PC-3 (cell line): ENCODE measurements at regions not wholly inside any gene's neighbourhood (a gene's known extent, or its start where the extent isn't known, plus 50 kb on each side); places are given as distances from the start of the nearest gene placed in this dataset.

Experiments used
- ATAC-seq: fragments of 200-7000 bp; cut with Tn5 transposase; 2 replicates; pipeline ENCODE4 v1.9.1; 2020; ENCODE audit warnings: mild to moderate bottlenecking, moderate library complexity
- BruUV-seq: library from RNA; stranded (reverse); fragments of 400-500 nt; replicated peaks from 2 replicates; lab custom pipeline; 2021; lab: Mats Ljungman, UMichigan
- CTCF ChIA-PET: fragments of 300-600 bp; sonication (Branson Sonifier 250); formaldehyde crosslinking; loops from one replicate; lab custom pipeline; 2022; ENCODE audit warnings: antibody characterized with exemption; lab: Charles Lee
- POLR2A ChIA-PET: fragments of 300-600 bp; sonication (Branson Sonifier 250); formaldehyde crosslinking; loops from one replicate; lab custom pipeline; 2022; ENCODE audit warnings: antibody characterized with exemption; ENCODE audit not compliant: unreplicated experiment; lab: Charles Lee
- DNase-seq: peaks from one replicate; pipeline ENCODE4 v3.0.0-alpha.2; 2015
- H2AFZ ChIP-seq: fragments of 300-600 bp; sonication (generic); 2 replicates; pipeline ENCODE4 v1.6.0; 2016; ENCODE audit warnings: antibody characterized with exemption, low read length
- H3F3A ChIP-seq: fragments of 300-600 bp; sonication (generic); one replicate; pipeline ENCODE4 v1.6.0; 2017; ENCODE audit warnings: antibody characterized with exemption, low read length, control low read depth, mild to moderate bottlenecking; ENCODE audit not compliant: unreplicated experiment
- H3K27ac ChIP-seq: fragments of 300-600 bp; sonication (generic); 2 replicates; pipeline ENCODE4 v1.5.1; 2016; ENCODE audit warnings: mild to moderate bottlenecking, low read length
- H3K27me3 ChIP-seq: fragments of 300-600 bp; sonication (generic); 2 replicates; pipeline ENCODE4 v1.6.1; 2016; ENCODE audit warnings: low read length, mixed read lengths
- H3K36me3 ChIP-seq: fragments of 300-600 bp; sonication (generic); 2 replicates; pipeline ENCODE4 v1.6.1; 2016; ENCODE audit warnings: low read depth, mixed run types, low read length, mixed read lengths
- H3K4me1 ChIP-seq: fragments of 300-600 bp; sonication (generic); 2 replicates; pipeline ENCODE4 v1.5.1; 2016; ENCODE audit warnings: low read length; ENCODE audit not compliant: insufficient read depth
- H3K4me2 ChIP-seq: fragments of 300-600 bp; sonication (generic); 2 replicates; pipeline ENCODE4 v1.6.0; 2016; ENCODE audit warnings: low read length
- H3K4me3 ChIP-seq: fragments of 300-600 bp; sonication (generic); 2 replicates; pipeline ENCODE4 v1.5.1; 2016; ENCODE audit warnings: mild to moderate bottlenecking, low read length, mixed read lengths
- H3K79me2 ChIP-seq: fragments of 300-600 bp; sonication (generic); 2 replicates; pipeline ENCODE4 v1.6.1; 2017; ENCODE audit warnings: low read length, mixed read lengths
- H3K9ac ChIP-seq: fragments of 300-600 bp; sonication (generic); 2 replicates; pipeline ENCODE4 v1.6.0; 2016; ENCODE audit warnings: mild to moderate bottlenecking, low read length
- H3K9me2 ChIP-seq: fragments of 300-600 bp; sonication (generic); replicated peaks from 2 replicates; pipeline ENCODE4 v1.6.1; 2016; ENCODE audit warnings: mixed run types, low read length, mixed read lengths
- H3K9me3 ChIP-seq: fragments of 300-600 bp; sonication (generic); 2 replicates; pipeline ENCODE4 v1.6.1; 2016; ENCODE audit warnings: low read length, mixed read lengths
- H4K20me1 ChIP-seq: fragments of 300-600 bp; sonication (generic); 2 replicates; pipeline ENCODE4 v1.6.1; 2016; ENCODE audit warnings: low read length, mixed read lengths
- EZH2 ChIP-seq: fragments of 300-600 bp; sonication (generic); IDR thresholded peaks from one replicate; pipeline ENCODE4 v1.6.1; 2017; ENCODE audit warnings: antibody characterized with exemption, mild to moderate bottlenecking, low read length; ENCODE audit not compliant: unreplicated experiment
- EZH2phosphoT487 ChIP-seq: fragments of 300-600 bp; sonication (generic); IDR thresholded peaks from 2 replicates; pipeline ENCODE4 v1.6.1; 2018; ENCODE audit warnings: mild to moderate bottlenecking, antibody characterized with exemption, low read length, borderline replicate concordance
- intact Hi-C: fragments of 100-400 bp; cut with micrococcal nuclease; formaldehyde crosslinking; loops from 2 replicates; pipeline ENCODE4 v1.9.0; 2023
- TF ChIP-seq, protein P1 (sequence below): fragments of 300-600 bp; sonication (generic); conservative IDR thresholded peaks from 2 replicates; pipeline ENCODE4 v1.5.1; 2017; ENCODE audit warnings: antibody characterized with exemption, low read depth, mild to moderate bottlenecking, low read length

DNA sequence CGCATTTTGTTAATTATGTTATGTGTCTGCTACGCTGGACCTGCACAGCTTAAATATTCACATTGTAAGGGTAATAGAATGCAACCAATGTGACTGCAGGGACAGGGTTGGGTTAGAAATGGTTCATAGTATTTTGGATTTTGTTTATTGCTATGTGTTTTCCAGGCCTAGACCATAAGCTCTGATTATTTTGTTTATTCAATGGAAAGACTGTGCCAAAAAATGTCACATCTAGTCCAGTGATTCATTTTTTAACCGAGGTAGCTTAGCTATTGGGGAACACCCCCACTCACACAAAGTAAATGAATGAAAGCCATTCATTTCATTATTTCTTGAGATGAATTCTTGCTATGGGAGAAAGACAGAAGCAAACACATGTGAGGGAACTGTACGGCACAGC, 516.5 kb upstream of the ANKRD30A start:
- no peak overlapping the region for H2AFZ ChIP-seq
- H3K4me1 ChIP-seq, result peaks cover 32% of the 10 kb centered on the region
- no peaks in the 10 kb centered on the region for H3F3A ChIP-seq
- no peaks in the 10 kb centered on the region for H4K20me1 ChIP-seq
- CTCF ChIA-PET, result no interaction called here
- no peak overlapping the region for H3K9ac ChIP-seq
- BruUV-seq, result no TSS peak
- ATAC-seq, result peak; percentile 73
- POLR2A ChIA-PET, result interaction anchor here (0.6 kb wide), 1 partner anchor 410 kb away, joined by 3 read pairs; no protein-coding TSS in a partner anchor
- H3K27me3 ChIP-seq, result no peaks in the 10 kb centered on the region
- intact Hi-C loops, result loop anchor here (10.0 kb wide), 1 partner anchor 974 kb away; no protein-coding TSS in a partner anchor
- no peaks in the 10 kb centered on the region for H3K9me3 ChIP-seq
- H3K27ac ChIP-seq, result peak overlapping the region; percentile 2; the same call in 1 of the 2 replicates
- no peaks in the 10 kb centered on the region for H3K36me3 ChIP-seq
- H3K9me2 ChIP-seq, result no peaks in the 10 kb centered on the region
- peak; percentile 81 for DNase-seq
- TF ChIP-seq EZH2, result no peak
- TF ChIP-seq, protein P1, sequence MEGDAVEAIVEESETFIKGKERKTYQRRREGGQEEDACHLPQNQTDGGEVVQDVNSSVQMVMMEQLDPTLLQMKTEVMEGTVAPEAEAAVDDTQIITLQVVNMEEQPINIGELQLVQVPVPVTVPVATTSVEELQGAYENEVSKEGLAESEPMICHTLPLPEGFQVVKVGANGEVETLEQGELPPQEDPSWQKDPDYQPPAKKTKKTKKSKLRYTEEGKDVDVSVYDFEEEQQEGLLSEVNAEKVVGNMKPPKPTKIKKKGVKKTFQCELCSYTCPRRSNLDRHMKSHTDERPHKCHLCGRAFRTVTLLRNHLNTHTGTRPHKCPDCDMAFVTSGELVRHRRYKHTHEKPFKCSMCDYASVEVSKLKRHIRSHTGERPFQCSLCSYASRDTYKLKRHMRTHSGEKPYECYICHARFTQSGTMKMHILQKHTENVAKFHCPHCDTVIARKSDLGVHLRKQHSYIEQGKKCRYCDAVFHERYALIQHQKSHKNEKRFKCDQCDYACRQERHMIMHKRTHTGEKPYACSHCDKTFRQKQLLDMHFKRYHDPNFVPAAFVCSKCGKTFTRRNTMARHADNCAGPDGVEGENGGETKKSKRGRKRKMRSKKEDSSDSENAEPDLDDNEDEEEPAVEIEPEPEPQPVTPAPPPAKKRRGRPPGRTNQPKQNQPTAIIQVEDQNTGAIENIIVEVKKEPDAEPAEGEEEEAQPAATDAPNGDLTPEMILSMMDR, result no peak
- TF ChIP-seq EZH2phosphoT487, result no peak
- H3K79me2 ChIP-seq, result no peaks in the 10 kb centered on the region
- H3K4me3 ChIP-seq, result no peak overlapping the region
- peak overlapping the region; percentile 4; the same call in 1 of the 2 replicates for H3K4me2 ChIP-seq

GRCh38 chr10:36608251-36608650, 517.1 kb upstream of the ANKRD30A start:
- no TSS peak for BruUV-seq
- peak; percentile 50 for DNase-seq
- no peaks in the 10 kb centered on the region for H4K20me1 ChIP-seq
- CTCF ChIA-PET, result no interaction called here
- H3K27ac ChIP-seq, result no peak overlapping the region
- peaks cover 32% of the 10 kb centered on the region for H3K4me1 ChIP-seq
- H3K9me2 ChIP-seq, result no peaks in the 10 kb centered on the region
- H3K27me3 ChIP-seq, result no peaks in the 10 kb centered on the region
- no peaks in the 10 kb centered on the region for H3F3A ChIP-seq
- no peaks in the 10 kb centered on the region for H3K9me3 ChIP-seq
- H2AFZ ChIP-seq, result no peak overlapping the region
- POLR2A ChIA-PET, result interaction anchor here (0.6 kb wide), 1 partner anchor 410 kb away, joined by 3 read pairs; no protein-coding TSS in a partner anchor
- ATAC-seq, result no peak
- no peak overlapping the region for H3K9ac ChIP-seq
- no peak overlapping the region for H3K4me3 ChIP-seq
- intact Hi-C loops, result loop anchor here (10.0 kb wide), 1 partner anchor 973 kb away; no protein-coding TSS in a partner anchor
- H3K79me2 ChIP-seq, result no peaks in the 10 kb centered on the region
- TF ChIP-seq EZH2phosphoT487, result no peak
- TF ChIP-seq, protein P1, result no peak
- TF ChIP-seq EZH2, result no peak
- H3K36me3 ChIP-seq, result no peaks in the 10 kb centered on the region
- H3K4me2 ChIP-seq, result no peak overlapping the region

GRCh38 chr10:36606234-36606839, 519.1 kb upstream of the ANKRD30A start:
- no peaks in the 10 kb centered on the region for H4K20me1 ChIP-seq
- no peak overlapping the region for H3K4me3 ChIP-seq
- ChIA-PET POLR2A (no interaction called here), CTCF (interaction anchor here (0.7 kb wide), 1 partner anchor 86 kb away, joined by 4 read pairs; no protein-coding TSS in a partner anchor)
- H3K4me2 ChIP-seq, result peak overlapping the region; percentile 19
- peak; percentile 62 for ATAC-seq
- H2AFZ ChIP-seq, result peak overlapping the region; percentile 13
- no peaks in the 10 kb centered on the region for H3K27me3 ChIP-seq
- H3K79me2 ChIP-seq, result no peaks in the 10 kb centered on the region
- H3K9me3 ChIP-seq, result no peaks in the 10 kb centered on the region
- TF ChIP-seq EZH2phosphoT487 (no peak), EZH2 (no peak)
- TF ChIP-seq, protein P1, result peak; percentile 53
- peak overlapping the region; percentile 2; the same call in 1 of the 2 replicates for H3K9ac ChIP-seq
- H3K27ac ChIP-seq, result peak overlapping the region; percentile 14
- H3F3A ChIP-seq, result peaks cover 5% of the 10 kb centered on the region
- DNase-seq, result peak; percentile 86
- no peaks in the 10 kb centered on the region for H3K36me3 ChIP-seq
- BruUV-seq, result no TSS peak
- H3K4me1 ChIP-seq, result peaks cover 50% of the 10 kb centered on the region
- H3K9me2 ChIP-seq, result no peaks in the 10 kb centered on the region
- intact Hi-C loops, result loop anchor here (1.0 to 10.0 kb wide), 2 partner anchors 434 to 972 kb away; no protein-coding TSS in a partner anchor
